CD14-positive monocyte (primary cell): ENCODE measurements at regions not wholly inside any gene's neighbourhood (a gene's known extent, or its start where the extent isn't known, plus 50 kb on each side); places are given as distances from the start of the nearest gene placed in this dataset.

Source experiments
- DNase-seq, 3 donors: peaks; one replicate each; pipeline ENCODE4 v3.0.0-alpha.2; 2011 to 2022
- H2AFZ ChIP-seq: 2 replicates; pipeline ENCODE4 v1.6.0; 2012; ENCODE audit warnings: mild to moderate bottlenecking, low read depth, low read length, inconsistent platforms; ENCODE audit not compliant: insufficient read depth, poor library complexity, severe bottlenecking
- H3K27ac ChIP-seq, 2 donors: 1 replicate in 1 of 2; 2 replicates in 1 of 2; pipeline ENCODE4 v1.5.1; 2012 to 2013; ENCODE audit warnings: low read length in 2 of 2, control low read depth in 1 of 2, inconsistent platforms in 1 of 2, low read depth in 1 of 2, mild to moderate bottlenecking in 1 of 2
- H3K27me3 ChIP-seq, 2 donors: one replicate each; pipeline versions ENCODE4 v1.6.0 to v1.6.1; 2011 to 2013; ENCODE audit warnings: low read length in 2 of 2; ENCODE audit not compliant: control insufficient read depth in 2 of 2, insufficient read depth in 2 of 2
- H3K36me3 ChIP-seq, 2 donors: replicated peaks in 1 of 2; 1 replicate in 1 of 2; 2 replicates in 1 of 2; pipeline versions ENCODE4 v1.5.1 to v1.6.1; 2012 to 2013; ENCODE audit warnings: low read length in 2 of 2, control low read depth in 1 of 2, inconsistent platforms in 1 of 2, mild to moderate bottlenecking in 1 of 2; ENCODE audit not compliant: insufficient read depth in 2 of 2, control insufficient read depth in 1 of 2
- H3K4me1 ChIP-seq, 2 donors: 1 replicate in 1 of 2; 2 replicates in 1 of 2; pipeline versions ENCODE4 v1.5.1 to v1.6.1; 2012 to 2013; ENCODE audit warnings: low read length in 2 of 2, control low read depth in 1 of 2, inconsistent platforms in 1 of 2, mild to moderate bottlenecking in 1 of 2, moderate library complexity in 1 of 2; ENCODE audit not compliant: insufficient read depth in 2 of 2, control insufficient read depth in 1 of 2
- H3K4me2 ChIP-seq: replicated peaks from 2 replicates; pipeline ENCODE3; 2012; ENCODE audit warnings: low read length, moderate library complexity, mild to moderate bottlenecking; ENCODE audit not compliant: poor library complexity, severe bottlenecking; ENCODE audit errors: extremely low read depth
- H3K4me3 ChIP-seq, 3 experiments: fragments of 200-600 bp in 1 of 3; sonication (generic) in 1 of 3; replicated peaks in 1 of 3; 1 replicate in 2 of 3; 2 replicates in 1 of 3; pipeline ENCODE4 v1.5.1; 2011 to 2013; ENCODE audit warnings: low read length in 3 of 3, mild to moderate bottlenecking in 3 of 3, control low read depth in 2 of 3, low read depth in 2 of 3, inconsistent platforms in 1 of 3, moderate library complexity in 1 of 3
- H3K79me2 ChIP-seq: 2 replicates; pipeline ENCODE4 v1.6.0; 2012; ENCODE audit warnings: mild to moderate bottlenecking, control low read depth, inconsistent platforms, low read length, moderate library complexity; ENCODE audit not compliant: insufficient read depth
- H3K9ac ChIP-seq: 2 replicates; pipeline ENCODE4 v1.6.0; 2017; ENCODE audit warnings: low read length, mild to moderate bottlenecking; ENCODE audit not compliant: insufficient read depth, poor library complexity, severe bottlenecking
- H3K9me3 ChIP-seq, 2 donors: replicated peaks in 1 of 2; 1 replicate in 1 of 2; 2 replicates in 1 of 2; pipeline versions ENCODE4 v1.5.1 to v1.6.1; 2012 to 2013; ENCODE audit warnings: low read length in 2 of 2, control low read depth in 1 of 2; ENCODE audit not compliant: control insufficient read depth in 1 of 2, insufficient read depth in 1 of 2
- H4K20me1 ChIP-seq: 2 replicates; pipeline ENCODE4 v1.6.0; 2012; ENCODE audit warnings: mild to moderate bottlenecking, low read length, control low read depth, moderate library complexity; ENCODE audit not compliant: insufficient read depth
- H3K27ac Mint-ChIP-seq, 7 donors: one replicate each; pipeline ENCODE4 v1.8.0; 2020; ENCODE audit warnings: mild to moderate bottlenecking in 7 of 7, mixed read lengths in 7 of 7, moderate library complexity in 6 of 7, inconsistent platforms in 2 of 7
- H3K27me3 Mint-ChIP-seq, 3 donors: one replicate each; pipeline ENCODE4 v1.8.0; 2021 to 2022; ENCODE audit warnings: low read depth in 3 of 3, mild to moderate bottlenecking in 3 of 3, mixed read lengths in 3 of 3, moderate library complexity in 3 of 3, inconsistent platforms in 1 of 3
- H3K36me3 Mint-ChIP-seq, 2 donors: one replicate each; pipeline ENCODE4 v1.8.0; 2020; ENCODE audit warnings: mixed read lengths in 2 of 2, inconsistent platforms in 1 of 2, mild to moderate bottlenecking in 1 of 2
- H3K4me1 Mint-ChIP-seq: one replicate; pipeline ENCODE4 v1.8.0; 2020; ENCODE audit warnings: mild to moderate bottlenecking, mixed read lengths
- H3K4me3 Mint-ChIP-seq, 2 donors: one replicate each; pipeline ENCODE4 v1.8.0; 2020; ENCODE audit warnings: mild to moderate bottlenecking in 2 of 2, mixed read lengths in 2 of 2, moderate library complexity in 1 of 2
- H3K9me3 Mint-ChIP-seq, 7 donors: one replicate each; pipeline ENCODE4 v1.8.0; 2020 to 2022; ENCODE audit warnings: mixed read lengths in 7 of 7, mild to moderate bottlenecking in 6 of 7, moderate library complexity in 6 of 7, inconsistent platforms in 2 of 7
- CTCF ChIP-seq: fragments of 200-600 bp; IDR thresholded peaks from one replicate; pipeline ENCODE4 v1.8.0; 2022; ENCODE audit warnings: antibody characterized with exemption, mild to moderate bottlenecking
- WGBS: methylation state at CpG from one replicate; pipeline ENCODE4 v1.1.5; 2013; ENCODE audit warnings: missing lambda C conversion rate; ENCODE audit not compliant: insufficient coverage; 5-methylcytosine and 5-hydroxymethylcytosine counted together
- intact Hi-C, 2 donors: fragments of 100-400 bp; cut with micrococcal nuclease; formaldehyde crosslinking; loops; one replicate each; pipeline versions ENCODE4 v1.15.0 to v1.15.1; 2023

- H3K4me2 ChIP-seq: no peak overlapping the region
Measured at GRCh38 chr3:35483131-35483530, 156.2 kb upstream of the ARPP21 start.

DNA sequence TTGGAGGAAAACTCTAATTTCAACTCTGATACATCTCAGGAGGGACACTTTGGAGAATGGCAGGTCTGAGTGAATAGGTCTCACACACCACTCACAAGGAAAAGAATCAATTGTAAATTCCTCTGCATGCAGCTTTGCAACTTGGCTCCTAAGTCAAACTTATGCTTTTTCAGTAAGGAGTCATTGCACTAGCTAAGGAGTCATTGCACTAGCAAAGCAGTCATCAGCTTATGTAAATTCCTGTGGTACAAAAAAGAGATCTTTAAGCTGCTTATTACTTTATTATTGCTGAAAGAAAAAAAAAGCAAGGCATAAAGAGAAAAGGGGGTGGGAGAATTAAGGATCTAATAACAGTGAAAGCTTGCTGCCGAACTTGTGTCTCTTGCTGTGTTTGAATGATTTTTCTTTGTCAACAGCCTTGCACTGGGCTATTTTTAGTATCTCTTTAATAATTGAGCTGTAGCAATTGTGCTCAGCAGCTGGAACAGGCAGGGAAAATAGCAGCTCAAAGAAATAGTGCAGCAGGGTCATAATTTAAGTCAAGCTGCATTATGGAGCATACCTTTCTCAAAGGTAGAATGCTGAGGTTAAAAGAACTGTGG is 154.3 kb upstream of the ARPP21 start:
- Mint-ChIP-seq H3K4me3 (no peak overlapping the region), H3K27ac (no peak overlapping the region), H3K9me3 (peaks cover 2 to 16% (median 9%) of the 10 kb centered on the region in 7 donors), H3K27me3 (no peaks in the 10 kb centered on the region), H3K36me3 (no peaks in the 10 kb centered on the region), H3K4me1 (no peaks in the 10 kb centered on the region)
- no peaks in the 10 kb centered on the region for H4K20me1 ChIP-seq
- no peaks in the 10 kb centered on the region for H3K4me1 ChIP-seq
- H3K27me3 ChIP-seq: no peaks in the 10 kb centered on the region
- no peak overlapping the region for H3K4me2 ChIP-seq
- no peaks in the 10 kb centered on the region for H3K79me2 ChIP-seq
- H3K4me3 ChIP-seq: no peak overlapping the region
- peaks cover 4 to 10% of the 10 kb centered on the region in 2 donors for H3K9me3 ChIP-seq
- H3K9ac ChIP-seq: no peak overlapping the region
- no peak for DNase-seq
- no peaks in the 10 kb centered on the region for H3K36me3 ChIP-seq
- intact Hi-C loops: no loop called here
- H2AFZ ChIP-seq: no peak overlapping the region
- no peak overlapping the region for H3K27ac ChIP-seq
- no peak for TF ChIP-seq CTCF
- 92% methylated on average over 1 of the region's 1 CpG for WGBS

More at GRCh38 chr3:35483131-35483530, 156.2 kb upstream of the ARPP21 start:
- H3K27ac ChIP-seq: no peak overlapping the region
- Mint-ChIP-seq H3K27ac (no peak overlapping the region), H3K36me3 (no peaks in the 10 kb centered on the region), H3K4me3 (no peak overlapping the region), H3K27me3 (peaks cover 0 to 4% (median 0%) of the 10 kb centered on the region in 3 donors), H3K9me3 (peaks cover 2 to 21% (median 10%) of the 10 kb centered on the region in 7 donors), H3K4me1 (no peaks in the 10 kb centered on the region)
- no peaks in the 10 kb centered on the region for H3K79me2 ChIP-seq
- H3K9me3 ChIP-seq: peaks cover 4 to 10% of the 10 kb centered on the region in 2 donors
- no peaks in the 10 kb centered on the region for H3K27me3 ChIP-seq
- H4K20me1 ChIP-seq: no peaks in the 10 kb centered on the region
- no peak overlapping the region for H2AFZ ChIP-seq
- TF ChIP-seq CTCF: no peak
- no peak for DNase-seq
- intact Hi-C loops: no loop called here
- H3K9ac ChIP-seq: no peak overlapping the region
- 86% methylated on average over 1 of the region's 3 CpGs for WGBS
- H3K36me3 ChIP-seq: no peaks in the 10 kb centered on the region
- no peak overlapping the region for H3K4me3 ChIP-seq
- H3K4me1 ChIP-seq: no peaks in the 10 kb centered on the region
